HCT116 (cell line): ENCODE measurements at regions not wholly inside any gene's neighbourhood (a gene's known extent, or its start where the extent isn't known, plus 50 kb on each side); places are given as distances from the start of the nearest gene placed in this dataset.

Source experiments
- ATAC-seq: fragments of 200-7000 bp; cut with Tn5 transposase; 2 replicates; pipeline ENCODE4 v1.9.1; 2020; ENCODE audit warnings: mild to moderate bottlenecking, moderate library complexity
- BruUV-seq: library from RNA; stranded (reverse); fragments of 400-500 nt; replicated peaks from 2 replicates; lab custom pipeline; 2021; lab: Mats Ljungman, UMichigan
- CTCF ChIA-PET: fragments of 300-600 bp; sonication (Branson Sonifier 250); formaldehyde crosslinking; loops from one replicate; lab custom pipeline; 2021; ENCODE audit warnings: antibody characterized with exemption; lab: Charles Lee
- POLR2A ChIA-PET: fragments of 300-600, 350-600 bp; sonication (Branson Sonifier 250); formaldehyde crosslinking; loops from one replicate; lab custom pipeline; 2021; ENCODE audit warnings: antibody characterized with exemption; lab: Charles Lee
- RAD21 ChIA-PET, 2 experiments: fragments of 300-600 bp; sonication (Branson Sonifier 250); formaldehyde crosslinking; loops; one replicate each; lab custom pipeline; 2023; ENCODE audit warnings: low total read pairs in 2 of 2; ENCODE audit not compliant: uncharacterized antibody in 2 of 2, unreplicated experiment in 2 of 2, low non-redundant PET in 1 of 2; lab: Charles Lee
- DNase-seq: peaks from one replicate; pipeline ENCODE4 v3.0.0-alpha.2; 2010; ENCODE audit warnings: low read depth, low spot score
- H2AFZ ChIP-seq: fragments of 200-600 bp; shearing (Covaris generic), sonication (generic); 2 replicates; pipeline ENCODE4 v1.6.1; 2017; ENCODE audit warnings: low read depth, mixed run types, mixed read lengths, antibody characterized with exemption, low read length; ENCODE audit not compliant: poor library complexity, severe bottlenecking
- H3K27ac ChIP-seq: 2 replicates; pipeline ENCODE4 v1.5.1; 2012; ENCODE audit warnings: low read depth, low read length
- H3K27me3 ChIP-seq: fragments of 200-600 bp; sonication (generic); 2 replicates; pipeline ENCODE4 v1.6.1; 2016; ENCODE audit warnings: mixed run types, low read length, mixed read lengths; ENCODE audit not compliant: insufficient read depth
- H3K36me3 ChIP-seq, 2 experiments: fragments of 200-500 bp in 1 of 2; fragments of 200-600 bp in 1 of 2; sonication (Bioruptor generic) in 1 of 2; sonication (generic) in 1 of 2; 2 replicates each; pipeline versions ENCODE4 v1.5.1 to v1.6.1; 2014 to 2016; ENCODE audit warnings: low read length in 2 of 2, inconsistent platforms in 1 of 2, mixed read lengths in 1 of 2, mixed run types in 1 of 2; ENCODE audit not compliant: insufficient read depth in 2 of 2, control insufficient read depth in 1 of 2
- H3K4me1 ChIP-seq, 2 experiments: fragments of 200-600 bp in 1 of 2; sonication (generic) in 1 of 2; 2 replicates each; pipeline versions ENCODE4 v1.5.1 to v1.6.1; 2012 to 2017; ENCODE audit warnings: low read length in 2 of 2, inconsistent platforms in 1 of 2, mild to moderate bottlenecking in 1 of 2, mixed read lengths in 1 of 2, mixed run types in 1 of 2, moderate library complexity in 1 of 2; ENCODE audit not compliant: insufficient read depth in 2 of 2, control insufficient read depth in 1 of 2
- H3K4me2 ChIP-seq: fragments of 200-600 bp; sonication (generic); 2 replicates; pipeline ENCODE4 v1.6.1; 2017; ENCODE audit warnings: mixed run types, low read length, mixed read lengths
- H3K4me3 ChIP-seq, 2 experiments: fragments of 200-600 bp in 1 of 2; sonication (generic) in 1 of 2; replicated peaks in 1 of 2; 2 replicates each; pipeline ENCODE4 v1.5.1; 2011 to 2016; ENCODE audit warnings: low read length in 2 of 2, control low read depth in 1 of 2, low read depth in 1 of 2, mild to moderate bottlenecking in 1 of 2, mixed read lengths in 1 of 2, mixed run types in 1 of 2
- H3K79me2 ChIP-seq: fragments of 200-600 bp; sonication (generic); 2 replicates; pipeline ENCODE4 v1.6.1; 2017; ENCODE audit warnings: mild to moderate bottlenecking, mixed run types, low read length, moderate library complexity, mixed read lengths; ENCODE audit not compliant: insufficient read depth
- H3K9ac ChIP-seq: fragments of 200-600 bp; sonication (generic); 2 replicates; pipeline ENCODE4 v1.6.1; 2016; ENCODE audit warnings: low read length, mixed read lengths
- H3K9me2 ChIP-seq: fragments of 200-600 bp; sonication (generic), shearing (Covaris generic); 2 replicates; pipeline ENCODE4 v1.6.1; 2017; ENCODE audit warnings: mixed run types, mild to moderate bottlenecking, moderate library complexity; ENCODE audit not compliant: insufficient read depth
- H3K9me3 ChIP-seq, 2 experiments: fragments of 200-500 bp in 1 of 2; fragments of 200-600 bp in 1 of 2; sonication (Bioruptor generic) in 1 of 2; sonication (generic) in 1 of 2; 2 replicates each; pipeline ENCODE4 v1.6.1; 2014 to 2017; ENCODE audit warnings: low read length in 2 of 2, mixed read lengths in 2 of 2, inconsistent platforms in 1 of 2, low read depth in 1 of 2, mild to moderate bottlenecking in 1 of 2, mixed run types in 1 of 2, moderate library complexity in 1 of 2; ENCODE audit not compliant: control insufficient read depth in 1 of 2, insufficient read depth in 1 of 2
- H4K20me1 ChIP-seq: fragments of 200-600 bp; sonication (generic), shearing (Covaris generic); 2 replicates; pipeline ENCODE4 v1.6.1; 2017; ENCODE audit warnings: mixed run types, mild to moderate bottlenecking, moderate library complexity; ENCODE audit not compliant: insufficient read depth
- ATF3 ChIP-seq: IDR thresholded peaks from 2 replicates; pipeline ENCODE4 v1.6.1; 2012
- CBX3 ChIP-seq: IDR thresholded peaks from 2 replicates; pipeline ENCODE4 v1.6.1; 2012; ENCODE audit warnings: low read depth
- CEBPB ChIP-seq: IDR thresholded peaks from 2 replicates; pipeline ENCODE4 v1.6.1; 2012; ENCODE audit warnings: low read depth
- EGR1 ChIP-seq: IDR thresholded peaks from 2 replicates; pipeline ENCODE4 v1.6.1; 2012; ENCODE audit warnings: low read depth
- EZH2 ChIP-seq: fragments of 200-600 bp; sonication (generic); IDR thresholded peaks from 2 replicates; pipeline ENCODE4 v1.6.1; 2017; ENCODE audit warnings: antibody characterized with exemption, mixed run types
- EZH2phosphoT487 ChIP-seq: fragments of 200-600 bp; IDR thresholded peaks from 2 replicates; pipeline ENCODE4 v1.6.1; 2018; ENCODE audit warnings: antibody characterized with exemption, borderline replicate concordance
- FOSL1 ChIP-seq: IDR thresholded peaks from 2 replicates; pipeline ENCODE4 v1.6.1; 2012; ENCODE audit warnings: low read depth
- JUND ChIP-seq: IDR thresholded peaks from 2 replicates; pipeline ENCODE4 v1.6.1; 2012
- MAX ChIP-seq: IDR thresholded peaks from 2 replicates; pipeline ENCODE4 v1.6.1; 2012
- RAD21 ChIP-seq: IDR thresholded peaks from 2 replicates; pipeline ENCODE4 v1.6.1; 2012; ENCODE audit warnings: low read depth, mild to moderate bottlenecking
- SIN3A ChIP-seq: IDR thresholded peaks from 2 replicates; pipeline ENCODE4 v1.6.1; 2012; ENCODE audit warnings: low read depth
- SP1 ChIP-seq: IDR thresholded peaks from 2 replicates; pipeline ENCODE4 v1.6.1; 2012; ENCODE audit warnings: low read depth
- SRF ChIP-seq: IDR thresholded peaks from 2 replicates; pipeline ENCODE4 v1.6.1; 2012; ENCODE audit warnings: low read depth
- YY1 ChIP-seq: IDR thresholded peaks from 2 replicates; pipeline ENCODE4 v1.6.1; 2011; ENCODE audit warnings: low read length, low read depth, moderate library complexity, mild to moderate bottlenecking; ENCODE audit not compliant: insufficient replicate concordance; ENCODE audit errors: extremely low read depth
- ZBTB33 ChIP-seq: IDR thresholded peaks from 2 replicates; pipeline ENCODE4 v1.6.1; 2011; ENCODE audit warnings: mild to moderate bottlenecking, low read length, moderate library complexity; ENCODE audit not compliant: insufficient replicate concordance; ENCODE audit errors: extremely low read depth
- ZFX ChIP-seq: fragments of 450-650 bp; IDR thresholded peaks from 2 replicates; pipeline ENCODE4 v1.6.1; 2017
- ZNF274 ChIP-seq: fragments of 200-500 bp; sonication (Bioruptor generic); IDR thresholded peaks from 2 replicates; pipeline ENCODE4 v1.6.1; 2014; ENCODE audit warnings: mild to moderate bottlenecking, low read depth, low read length, inconsistent platforms
- intact Hi-C: fragments of 100-400 bp; cut with micrococcal nuclease; formaldehyde crosslinking; loops from 2 replicates; pipeline ENCODE4 v1.10.0; 2022
- TF ChIP-seq, protein P1 (sequence below), 3 experiments: fragments of 200-600 bp in 1 of 3; sonication (generic) in 1 of 3; IDR thresholded peaks in 2 of 3; conservative IDR thresholded peaks in 1 of 3; 2 replicates each; pipeline ENCODE4 v1.5.1; 2012 to 2017; ENCODE audit warnings: low read depth in 2 of 3, low read length in 2 of 3, antibody characterized with exemption in 1 of 3, borderline replicate concordance in 1 of 3, control low read depth in 1 of 3, mild to moderate bottlenecking in 1 of 3, mixed read lengths in 1 of 3, mixed run types in 1 of 3, moderate library complexity in 1 of 3; ENCODE audit not compliant: insufficient read depth in 1 of 3

DNA sequence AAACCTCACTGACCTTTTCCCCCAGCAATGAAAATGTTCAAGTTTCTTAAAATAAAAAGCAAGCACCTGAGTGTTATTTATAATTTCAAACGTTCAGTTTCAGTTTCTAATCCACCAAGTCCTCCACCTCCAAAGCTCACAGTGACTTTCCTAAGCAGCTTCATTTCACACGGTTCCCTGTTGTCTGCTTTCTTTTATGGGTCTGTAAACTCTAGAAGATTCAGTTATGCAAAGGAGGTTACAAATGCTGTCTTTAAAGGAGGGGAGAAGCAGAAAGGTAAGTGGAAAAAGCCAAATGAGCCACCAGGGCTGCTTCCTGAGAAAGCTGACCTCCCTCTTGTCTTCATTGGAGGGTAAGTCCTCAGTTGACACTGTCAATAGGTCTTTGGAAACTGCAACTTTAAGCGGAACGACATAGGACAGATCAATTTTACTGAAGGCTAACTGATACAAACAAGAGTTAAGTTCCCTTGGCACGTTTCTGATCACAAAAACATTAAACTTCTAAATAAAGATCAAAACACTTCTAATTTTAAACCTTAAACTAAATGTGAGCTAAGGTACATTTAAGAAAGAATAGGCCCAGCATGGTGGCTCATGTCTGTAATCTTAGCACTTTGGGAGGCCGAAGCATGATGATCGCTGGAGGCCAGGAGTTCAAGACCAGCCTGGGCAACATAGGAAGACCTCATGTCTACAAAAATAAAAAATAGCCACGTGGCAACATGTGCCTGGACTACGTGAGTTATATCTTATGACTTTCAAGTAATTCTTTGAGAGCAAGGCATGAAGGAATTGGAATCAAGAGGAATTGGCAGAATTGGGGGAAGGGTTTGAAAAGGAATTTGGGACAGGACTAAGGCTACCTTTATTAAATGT is 151.9 kb upstream of the UBE2E1 start:
- no peak overlapping the region for H3K27ac ChIP-seq
- 0 out of 2 replicates have a peak overlapping the region, but pooled peaks have one; percentile 14 for H3K4me2 ChIP-seq
- no peaks in the 10 kb centered on the region for H3K79me2 ChIP-seq
- ATAC-seq (no peak), DNase-seq (no peak)
- no TSS peak for BruUV-seq
- H3K4me1 ChIP-seq: peaks cover 4 to 28% of the 10 kb centered on the region in 2 experiments; a peak in 3 of 4 replicates
- intact Hi-C loops: no loop called here
- ChIA-PET RAD21 (no interaction called here), CTCF (interaction anchor here (0.9 kb wide), 1 partner anchor 93 kb away, joined by 3 read pairs; no protein-coding TSS in a partner anchor), POLR2A (no interaction called here)
- H3K9ac ChIP-seq: no peak overlapping the region
- no peaks in the 10 kb centered on the region for H3K36me3 ChIP-seq
- peaks cover 5 to 9% of the 10 kb centered on the region in 2 experiments; a peak in 1 of 4 replicates for H3K9me3 ChIP-seq
- no peaks in the 10 kb centered on the region for H3K27me3 ChIP-seq
- TF ChIP-seq ZFX: no peak
- no peak for TF ChIP-seq JUND
- no peak for TF ChIP-seq ZNF274
- no peak for TF ChIP-seq RAD21
- no peak for TF ChIP-seq FOSL1
- TF ChIP-seq CEBPB: no peak
- TF ChIP-seq MAX: no peak
- no peak for TF ChIP-seq YY1
- TF ChIP-seq SP1: no peak
- no peak for TF ChIP-seq ZBTB33
- TF ChIP-seq EZH2: no peak
- no peak for TF ChIP-seq SRF
- no peak for TF ChIP-seq EGR1
- TF ChIP-seq, protein P1, sequence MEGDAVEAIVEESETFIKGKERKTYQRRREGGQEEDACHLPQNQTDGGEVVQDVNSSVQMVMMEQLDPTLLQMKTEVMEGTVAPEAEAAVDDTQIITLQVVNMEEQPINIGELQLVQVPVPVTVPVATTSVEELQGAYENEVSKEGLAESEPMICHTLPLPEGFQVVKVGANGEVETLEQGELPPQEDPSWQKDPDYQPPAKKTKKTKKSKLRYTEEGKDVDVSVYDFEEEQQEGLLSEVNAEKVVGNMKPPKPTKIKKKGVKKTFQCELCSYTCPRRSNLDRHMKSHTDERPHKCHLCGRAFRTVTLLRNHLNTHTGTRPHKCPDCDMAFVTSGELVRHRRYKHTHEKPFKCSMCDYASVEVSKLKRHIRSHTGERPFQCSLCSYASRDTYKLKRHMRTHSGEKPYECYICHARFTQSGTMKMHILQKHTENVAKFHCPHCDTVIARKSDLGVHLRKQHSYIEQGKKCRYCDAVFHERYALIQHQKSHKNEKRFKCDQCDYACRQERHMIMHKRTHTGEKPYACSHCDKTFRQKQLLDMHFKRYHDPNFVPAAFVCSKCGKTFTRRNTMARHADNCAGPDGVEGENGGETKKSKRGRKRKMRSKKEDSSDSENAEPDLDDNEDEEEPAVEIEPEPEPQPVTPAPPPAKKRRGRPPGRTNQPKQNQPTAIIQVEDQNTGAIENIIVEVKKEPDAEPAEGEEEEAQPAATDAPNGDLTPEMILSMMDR (IDR thresholded peaks at IDR 0.05 in 2 of 3, conservative IDR thresholded peaks at IDR 0.05 in 1 of 3; ENCODE audit: borderline replicate concordance in 1 of 3, insufficient read depth in 1 of 3, low read depth in 2 of 3, low read length in 2 of 3): no peak
- no peak for TF ChIP-seq SIN3A
- no peak for TF ChIP-seq CBX3
- no peak for TF ChIP-seq EZH2phosphoT487
- no peak for TF ChIP-seq ATF3
- TF ChIP-seq, all 23 proteins: peak for 0
- Histone ChIP-seq H3K9me2 (no peaks in the 10 kb centered on the region), H4K20me1 (no peaks in the 10 kb centered on the region), H2AFZ (no peak overlapping the region), H3K4me3 (no peak overlapping the region)
